HEK293 (cell line): ENCODE measurements at regions not wholly inside any gene's neighbourhood (a gene's known extent, or its start where the extent isn't known, plus 50 kb on each side); places are given as distances from the start of the nearest gene placed in this dataset.

Experiments
- CTCF ChIA-PET: fragments of 350-600 bp; formaldehyde crosslinking; extraction: SDS; loops from one replicate; lab custom pipeline; 2021; ENCODE audit warnings: antibody characterized with exemption; lab: Yijun Ruan, JAX
- POLR2A ChIA-PET: fragments of 300-600 bp; formaldehyde crosslinking; extraction: SDS; loops from one replicate; lab custom pipeline; 2020; ENCODE audit warnings: antibody characterized with exemption, inconsistent platforms; lab: Yijun Ruan, JAX
- H3K27ac ChIP-seq: fragments of 200-500 bp; sonication (Bioruptor generic); 2 replicates; pipeline ENCODE4 v1.5.1; 2014; ENCODE audit warnings: low read depth, low read length, control low read depth, inconsistent platforms; ENCODE audit errors: extremely low read depth
- H3K36me3 ChIP-seq, 2 experiments: fragments of 200-500 bp in 1 of 2; sonication (Bioruptor generic) in 1 of 2; 1 replicate in 1 of 2; 2 replicates in 1 of 2; pipeline ENCODE4 v1.5.1; 2014 to 2017; ENCODE audit warnings: inconsistent platforms in 2 of 2, low read length in 2 of 2; ENCODE audit not compliant: control insufficient read depth in 2 of 2, insufficient read depth in 1 of 2
- H3K4me1 ChIP-seq: fragments of 200-500 bp; sonication (Bioruptor generic); 2 replicates; pipeline ENCODE4 v1.5.1; 2014; ENCODE audit warnings: mild to moderate bottlenecking, low read length, inconsistent platforms; ENCODE audit not compliant: control insufficient read depth, insufficient read depth
- H3K4me3 ChIP-seq: 2 replicates; pipeline ENCODE4 v1.5.1; 2011; ENCODE audit warnings: low read depth, mild to moderate bottlenecking, control low read depth, low read length, moderate library complexity
- H3K9me3 ChIP-seq: fragments of 200-500 bp; sonication (Bioruptor generic); 2 replicates; pipeline ENCODE4 v1.5.1; 2014; ENCODE audit warnings: low read depth, low read length, inconsistent platforms; ENCODE audit not compliant: control insufficient read depth, insufficient read depth
- BCL11A ChIP-seq: fragments of 450-650 bp; formaldehyde crosslinking; IDR thresholded peaks from 2 replicates; pipeline ENCODE4 v1.5.1; 2016; ENCODE audit warnings: low read depth, missing biosample characterization, missing genetic modification characterization
- HIC1 ChIP-seq: fragments of 450-650 bp; formaldehyde crosslinking; IDR thresholded peaks from 2 replicates; pipeline ENCODE4 v1.5.1; 2016; ENCODE audit warnings: missing biosample characterization, missing genetic modification characterization
- PRDM6 ChIP-seq: fragments of 450-650 bp; formaldehyde crosslinking; IDR thresholded peaks from 2 replicates; pipeline ENCODE4 v1.5.1; 2017; ENCODE audit warnings: missing biosample characterization, missing genetic modification characterization
- SP7 ChIP-seq: fragments of 450-650 bp; formaldehyde crosslinking; IDR thresholded peaks from 2 replicates; pipeline ENCODE4 v1.5.1; 2016; ENCODE audit warnings: missing biosample characterization, missing genetic modification characterization
- ZBTB1 ChIP-seq: fragments of 450-650 bp; formaldehyde crosslinking; IDR thresholded peaks from 2 replicates; pipeline ENCODE4 v1.5.1; 2016; ENCODE audit warnings: missing biosample characterization, missing genetic modification characterization
- ZBTB6 ChIP-seq: fragments of 450-650 bp; formaldehyde crosslinking; IDR thresholded peaks from 2 replicates; pipeline ENCODE4 v1.5.1; 2017; ENCODE audit warnings: missing biosample characterization, missing genetic modification characterization
- ZFP41 ChIP-seq: fragments of 450-650 bp; formaldehyde crosslinking; IDR thresholded peaks from 2 replicates; pipeline ENCODE4 v1.5.1; 2016; ENCODE audit warnings: missing biosample characterization, missing genetic modification characterization, borderline replicate concordance
- ZNF19 ChIP-seq: fragments of 450-650 bp; formaldehyde crosslinking; IDR thresholded peaks from 2 replicates; pipeline ENCODE4; 2016; ENCODE audit warnings: missing biosample characterization, missing genetic modification characterization, low read depth
- ZNF350 ChIP-seq: fragments of 450-650 bp; formaldehyde crosslinking; IDR thresholded peaks from 2 replicates; pipeline ENCODE4 v1.5.0; 2017; ENCODE audit warnings: missing biosample characterization, mild to moderate bottlenecking, missing genetic modification characterization
- ZNF510 ChIP-seq: fragments of 450-650 bp; formaldehyde crosslinking; IDR thresholded peaks from 2 replicates; pipeline ENCODE4 v1.5.1; 2018; ENCODE audit warnings: mild to moderate bottlenecking, missing genetic modification characterization, missing biosample characterization; ENCODE audit not compliant: insufficient replicate concordance
- ZNF521 ChIP-seq: fragments of 450-650 bp; formaldehyde crosslinking; IDR thresholded peaks from 2 replicates; pipeline ENCODE4 v1.5.1; 2017; ENCODE audit warnings: missing biosample characterization, mild to moderate bottlenecking, missing genetic modification characterization
- ZNF677 ChIP-seq: fragments of 450-650 bp; IDR thresholded peaks from 2 replicates; pipeline ENCODE4 v1.5.0; 2018; ENCODE audit warnings: missing biosample characterization, mild to moderate bottlenecking, missing genetic modification characterization, moderate library complexity
- ZNF837 ChIP-seq: fragments of 450-650 bp; formaldehyde crosslinking; IDR thresholded peaks from 2 replicates; pipeline ENCODE4 v1.5.1; 2016; ENCODE audit warnings: missing biosample characterization, missing genetic modification characterization
- TF ChIP-seq, protein P1 (sequence below): fragments of 450-650 bp; formaldehyde crosslinking; IDR thresholded peaks from 2 replicates; pipeline ENCODE4 v1.5.1; 2016; ENCODE audit warnings: missing biosample characterization, missing genetic modification characterization
- TF ChIP-seq, protein P2 (sequence below): fragments of 450-650 bp; formaldehyde crosslinking; IDR thresholded peaks from 2 replicates; pipeline ENCODE4 v1.5.1; 2016; ENCODE audit warnings: missing biosample characterization, missing genetic modification characterization
- TF ChIP-seq, protein P3 (sequence below): fragments of 450-650 bp; formaldehyde crosslinking; IDR thresholded peaks from 2 replicates; pipeline ENCODE4 v1.5.1; 2016; ENCODE audit warnings: missing biosample characterization, missing genetic modification characterization, low read depth
- TF ChIP-seq, protein P4 (sequence below): IDR thresholded peaks from 2 replicates; pipeline ENCODE4 v1.6.1; 2011; ENCODE audit warnings: mild to moderate bottlenecking, low read depth, low read length, borderline replicate concordance
- TF ChIP-seq, protein P5 (sequence below): fragments of 450-650 bp; formaldehyde crosslinking; IDR thresholded peaks from 2 replicates; pipeline ENCODE4 v1.5.1; 2016; ENCODE audit warnings: missing biosample characterization, missing genetic modification characterization
- TF ChIP-seq, protein P6 (sequence below): fragments of 450-650 bp; formaldehyde crosslinking; IDR thresholded peaks from 2 replicates; pipeline ENCODE4 v1.5.1; 2016; ENCODE audit warnings: missing biosample characterization, missing genetic modification characterization, borderline replicate concordance

- ChIA-PET CTCF (interaction anchor here (0.5 to 2.0 kb wide), 6 partner anchors 18 to 979 kb away, joined by 3 to 6 read pairs (median 4); no protein-coding TSS in a partner anchor), POLR2A (interaction anchor here (0.7 kb wide), 1 partner anchor 457 kb away, joined by 4 read pairs; no protein-coding TSS in a partner anchor)
- H3K27ac ChIP-seq: no peak overlapping the region
- H3K4me3 ChIP-seq: no peak overlapping the region
- no peaks in the 10 kb centered on the region for H3K4me1 ChIP-seq
- H3K9me3 ChIP-seq: no peaks in the 10 kb centered on the region
- no peaks in the 10 kb centered on the region for H3K36me3 ChIP-seq
- TF ChIP-seq ZNF510 (tag by site-specific recombination) (no peak), ZNF350 (no peak), ZBTB1 (no peak), ZBTB6 (no peak), ZNF521 (tag by site-specific recombination) (no peak), ZFP41 (no peak), HIC1 (tag by site-specific recombination) (no peak), ZNF19 (tag by site-specific recombination) (no peak), ZNF677 (tag by site-specific recombination) (no peak), ZNF837 (no peak), SP7 (tag by site-specific recombination) (peak; percentile 42; the same call in 1 of the 2 replicates), BCL11A (tag by site-specific recombination) (no peak), PRDM6 (no peak)
- TF ChIP-seq, protein P1, sequence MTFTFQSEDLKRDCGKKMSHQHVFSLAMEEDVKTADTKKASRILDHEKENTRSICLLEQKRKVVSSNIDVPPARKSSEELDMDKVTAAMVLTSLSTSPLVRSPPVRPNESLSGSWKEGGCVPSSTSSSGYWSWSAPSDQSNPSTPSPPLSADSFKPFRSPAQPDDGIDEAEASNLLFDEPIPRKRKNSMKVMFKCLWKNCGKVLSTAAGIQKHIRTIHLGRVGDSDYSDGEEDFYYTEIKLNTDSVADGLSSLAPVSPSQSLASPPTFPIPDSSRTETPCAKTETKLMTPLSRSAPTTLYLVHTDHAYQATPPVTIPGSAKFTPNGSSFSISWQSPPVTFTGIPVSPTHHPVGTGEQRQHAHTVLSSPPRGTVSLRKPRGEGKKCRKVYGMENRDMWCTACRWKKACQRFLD (tag by site-specific recombination): no peak
- TF ChIP-seq, protein P2, sequence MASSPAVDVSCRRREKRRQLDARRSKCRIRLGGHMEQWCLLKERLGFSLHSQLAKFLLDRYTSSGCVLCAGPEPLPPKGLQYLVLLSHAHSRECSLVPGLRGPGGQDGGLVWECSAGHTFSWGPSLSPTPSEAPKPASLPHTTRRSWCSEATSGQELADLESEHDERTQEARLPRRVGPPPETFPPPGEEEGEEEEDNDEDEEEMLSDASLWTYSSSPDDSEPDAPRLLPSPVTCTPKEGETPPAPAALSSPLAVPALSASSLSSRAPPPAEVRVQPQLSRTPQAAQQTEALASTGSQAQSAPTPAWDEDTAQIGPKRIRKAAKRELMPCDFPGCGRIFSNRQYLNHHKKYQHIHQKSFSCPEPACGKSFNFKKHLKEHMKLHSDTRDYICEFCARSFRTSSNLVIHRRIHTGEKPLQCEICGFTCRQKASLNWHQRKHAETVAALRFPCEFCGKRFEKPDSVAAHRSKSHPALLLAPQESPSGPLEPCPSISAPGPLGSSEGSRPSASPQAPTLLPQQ (tag by site-specific recombination): 0 out of 2 replicates have a peak, but pooled peaks have one; percentile 25
- TF ChIP-seq, protein P3, sequence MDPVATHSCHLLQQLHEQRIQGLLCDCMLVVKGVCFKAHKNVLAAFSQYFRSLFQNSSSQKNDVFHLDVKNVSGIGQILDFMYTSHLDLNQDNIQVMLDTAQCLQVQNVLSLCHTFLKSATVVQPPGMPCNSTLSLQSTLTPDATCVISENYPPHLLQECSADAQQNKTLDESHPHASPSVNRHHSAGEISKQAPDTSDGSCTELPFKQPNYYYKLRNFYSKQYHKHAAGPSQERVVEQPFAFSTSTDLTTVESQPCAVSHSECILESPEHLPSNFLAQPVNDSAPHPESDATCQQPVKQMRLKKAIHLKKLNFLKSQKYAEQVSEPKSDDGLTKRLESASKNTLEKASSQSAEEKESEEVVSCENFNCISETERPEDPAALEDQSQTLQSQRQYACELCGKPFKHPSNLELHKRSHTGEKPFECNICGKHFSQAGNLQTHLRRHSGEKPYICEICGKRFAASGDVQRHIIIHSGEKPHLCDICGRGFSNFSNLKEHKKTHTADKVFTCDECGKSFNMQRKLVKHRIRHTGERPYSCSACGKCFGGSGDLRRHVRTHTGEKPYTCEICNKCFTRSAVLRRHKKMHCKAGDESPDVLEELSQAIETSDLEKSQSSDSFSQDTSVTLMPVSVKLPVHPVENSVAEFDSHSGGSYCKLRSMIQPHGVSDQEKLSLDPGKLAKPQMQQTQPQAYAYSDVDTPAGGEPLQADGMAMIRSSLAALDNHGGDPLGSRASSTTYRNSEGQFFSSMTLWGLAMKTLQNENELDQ (tag by site-specific recombination): no peak
- TF ChIP-seq, protein P4, sequence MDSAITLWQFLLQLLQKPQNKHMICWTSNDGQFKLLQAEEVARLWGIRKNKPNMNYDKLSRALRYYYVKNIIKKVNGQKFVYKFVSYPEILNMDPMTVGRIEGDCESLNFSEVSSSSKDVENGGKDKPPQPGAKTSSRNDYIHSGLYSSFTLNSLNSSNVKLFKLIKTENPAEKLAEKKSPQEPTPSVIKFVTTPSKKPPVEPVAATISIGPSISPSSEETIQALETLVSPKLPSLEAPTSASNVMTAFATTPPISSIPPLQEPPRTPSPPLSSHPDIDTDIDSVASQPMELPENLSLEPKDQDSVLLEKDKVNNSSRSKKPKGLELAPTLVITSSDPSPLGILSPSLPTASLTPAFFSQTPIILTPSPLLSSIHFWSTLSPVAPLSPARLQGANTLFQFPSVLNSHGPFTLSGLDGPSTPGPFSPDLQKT: no peak
- TF ChIP-seq, protein P5, sequence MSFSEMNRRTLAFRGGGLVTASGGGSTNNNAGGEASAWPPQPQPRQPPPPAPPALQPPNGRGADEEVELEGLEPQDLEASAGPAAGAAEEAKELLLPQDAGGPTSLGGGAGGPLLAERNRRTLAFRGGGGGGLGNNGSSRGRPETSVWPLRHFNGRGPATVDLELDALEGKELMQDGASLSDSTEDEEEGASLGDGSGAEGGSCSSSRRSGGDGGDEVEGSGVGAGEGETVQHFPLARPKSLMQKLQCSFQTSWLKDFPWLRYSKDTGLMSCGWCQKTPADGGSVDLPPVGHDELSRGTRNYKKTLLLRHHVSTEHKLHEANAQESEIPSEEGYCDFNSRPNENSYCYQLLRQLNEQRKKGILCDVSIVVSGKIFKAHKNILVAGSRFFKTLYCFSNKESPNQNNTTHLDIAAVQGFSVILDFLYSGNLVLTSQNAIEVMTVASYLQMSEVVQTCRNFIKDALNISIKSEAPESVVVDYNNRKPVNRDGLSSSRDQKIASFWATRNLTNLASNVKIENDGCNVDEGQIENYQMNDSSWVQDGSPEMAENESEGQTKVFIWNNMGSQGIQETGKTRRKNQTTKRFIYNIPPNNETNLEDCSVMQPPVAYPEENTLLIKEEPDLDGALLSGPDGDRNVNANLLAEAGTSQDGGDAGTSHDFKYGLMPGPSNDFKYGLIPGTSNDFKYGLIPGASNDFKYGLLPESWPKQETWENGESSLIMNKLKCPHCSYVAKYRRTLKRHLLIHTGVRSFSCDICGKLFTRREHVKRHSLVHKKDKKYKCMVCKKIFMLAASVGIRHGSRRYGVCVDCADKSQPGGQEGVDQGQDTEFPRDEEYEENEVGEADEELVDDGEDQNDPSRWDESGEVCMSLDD (tag by site-specific recombination): no peak
- TF ChIP-seq, protein P6, sequence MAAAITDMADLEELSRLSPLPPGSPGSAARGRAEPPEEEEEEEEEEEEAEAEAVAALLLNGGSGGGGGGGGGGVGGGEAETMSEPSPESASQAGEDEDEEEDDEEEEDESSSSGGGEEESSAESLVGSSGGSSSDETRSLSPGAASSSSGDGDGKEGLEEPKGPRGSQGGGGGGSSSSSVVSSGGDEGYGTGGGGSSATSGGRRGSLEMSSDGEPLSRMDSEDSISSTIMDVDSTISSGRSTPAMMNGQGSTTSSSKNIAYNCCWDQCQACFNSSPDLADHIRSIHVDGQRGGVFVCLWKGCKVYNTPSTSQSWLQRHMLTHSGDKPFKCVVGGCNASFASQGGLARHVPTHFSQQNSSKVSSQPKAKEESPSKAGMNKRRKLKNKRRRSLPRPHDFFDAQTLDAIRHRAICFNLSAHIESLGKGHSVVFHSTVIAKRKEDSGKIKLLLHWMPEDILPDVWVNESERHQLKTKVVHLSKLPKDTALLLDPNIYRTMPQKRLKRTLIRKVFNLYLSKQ (tag by site-specific recombination): no peak
These were observed 66.0 kb upstream of the SLC25A33 start for GRCh38 chr1:9473032-9473807.
